ENCODE measurements at regions not wholly inside any gene's neighbourhood (a gene's known extent, or its start where the extent isn't known, plus 50 kb on each side); places are given as distances from the start of the nearest gene placed in this dataset.

GRCh38 chr20:23291575-23292240, 58.9 kb upstream of the NXT1 start:
- no peak for TF ChIP-seq RAD21 (IDR thresholded peaks at IDR 0.05; ENCODE audit: low read length)
- TF ChIP-seq MAFK (IDR thresholded peaks at IDR 0.05; ENCODE audit: low read depth, low read length): no peak
- no peak for TF ChIP-seq MXI1 (IDR thresholded peaks at IDR 0.05; ENCODE audit: borderline replicate concordance, low read depth, low read length)
- TF ChIP-seq CTCF (conservative IDR thresholded peaks at IDR 0.05; ENCODE audit: low read depth, low read length): no peak
